Ovary (tissue), 7 donors: ENCODE measurements at regions not wholly inside any gene's neighbourhood (a gene's known extent, or its start where the extent isn't known, plus 50 kb on each side); places are given as distances from the start of the nearest gene placed in this dataset.

ENCODE experiments used
- DNase-seq, 5 donors: peaks; one replicate each; pipeline ENCODE4 v3.0.0-alpha.2; 2019 to 2020
- H3K27ac ChIP-seq, 2 donors: fragments of 200-600 bp; one replicate each; pipeline versions ENCODE4 v1.5.1 to v1.8.0; 2019 to 2022
- H3K27me3 ChIP-seq: fragments of 200-600 bp; one replicate; pipeline ENCODE4 v1.8.0; 2022
- H3K36me3 ChIP-seq: fragments of 200-600 bp; sonication (generic); one replicate; pipeline ENCODE4 v1.5.1; 2019
- H3K4me1 ChIP-seq: one replicate; pipeline ENCODE4 v1.8.1; 2013; ENCODE audit warnings: mild to moderate bottlenecking, moderate library complexity; ENCODE audit not compliant: insufficient read depth
- H3K4me3 ChIP-seq: fragments of 200-600 bp; sonication (generic); one replicate; pipeline ENCODE4 v1.5.1; 2017
- H3K9me3 ChIP-seq, 2 donors: fragments of 200-600 bp in 1 of 2; sonication (generic) in 1 of 2; one replicate each; pipeline versions ENCODE4 v1.5.1 to v1.8.1; 2013 to 2019; ENCODE audit warnings: mild to moderate bottlenecking in 1 of 2, moderate library complexity in 1 of 2
- EP300 ChIP-seq: sonication (generic); formaldehyde crosslinking; IDR thresholded peaks from one replicate; pipeline ENCODE4 v1.6.1; 2017; ENCODE audit warnings: antibody characterized with exemption
- POLR2A ChIP-seq: fragments of 450-650 bp; IDR thresholded peaks from one replicate; pipeline ENCODE4 v1.6.1; 2017; ENCODE audit warnings: antibody characterized with exemption, mild to moderate bottlenecking, moderate library complexity
- WGBS, 3 donors: extraction: QIAGEN DNeasy Blood & Tissue Kit in 1 of 3; methylation state at CpG; one replicate each; pipeline versions ENCODE4 v1.1.5 to v1.1.7; 2013 to 2017; 5-methylcytosine and 5-hydroxymethylcytosine counted together
- intact Hi-C, 4 donors: fragments of 100-400 bp; cut with DNase I; formaldehyde crosslinking; loops; one replicate each; pipeline versions ENCODE4 v1.11.0 to v1.15.1; 2022 to 2023
- TF ChIP-seq, protein P1 (sequence below), 3 donors: fragments of 450-650 bp in 2 of 3; fragments of 200-600 bp in 1 of 3; IDR thresholded peaks; one replicate each; pipeline versions ENCODE4 v1.5.1 to v1.8.0; 2016 to 2022; ENCODE audit warnings: antibody characterized with exemption in 3 of 3, mild to moderate bottlenecking in 1 of 3
- donor health status: DM: no; HTN: no; CAD: no; lungs with moderate emphysema.
- donor health status: DM: no; HTN: no; CAD: no.
- donor health status: Bipolar disorder and iron deficiency.
- donor health status: DM: no; HTN: no; CAD: no.
- donor health status: DM: yes; HTN: yes; CAD: no.

DNA sequence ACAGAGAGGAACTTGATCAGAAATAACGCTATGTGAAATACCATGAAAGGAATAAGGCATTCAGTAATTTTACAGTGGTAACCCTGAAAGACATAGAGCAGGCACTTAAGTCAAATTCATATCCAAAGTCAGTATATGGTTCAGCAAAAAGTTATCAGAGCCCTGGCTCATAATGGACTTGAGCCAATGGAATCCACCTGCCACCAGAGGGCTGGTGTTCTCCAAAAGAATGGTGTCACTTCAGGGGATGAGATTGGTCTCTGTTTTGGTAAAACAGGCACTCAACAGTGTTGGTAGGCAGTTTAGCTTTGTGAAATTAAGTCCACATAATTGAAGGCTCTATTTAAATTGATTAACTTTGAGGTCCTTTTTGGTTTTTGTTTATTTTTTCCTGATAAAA lies 93.9 kb downstream of the LIG4 start:
- no peaks in the 10 kb centered on the region for H3K4me1 ChIP-seq
- H3K36me3 ChIP-seq: no peaks in the 10 kb centered on the region
- no peak for TF ChIP-seq EP300
- TF ChIP-seq, protein P1, sequence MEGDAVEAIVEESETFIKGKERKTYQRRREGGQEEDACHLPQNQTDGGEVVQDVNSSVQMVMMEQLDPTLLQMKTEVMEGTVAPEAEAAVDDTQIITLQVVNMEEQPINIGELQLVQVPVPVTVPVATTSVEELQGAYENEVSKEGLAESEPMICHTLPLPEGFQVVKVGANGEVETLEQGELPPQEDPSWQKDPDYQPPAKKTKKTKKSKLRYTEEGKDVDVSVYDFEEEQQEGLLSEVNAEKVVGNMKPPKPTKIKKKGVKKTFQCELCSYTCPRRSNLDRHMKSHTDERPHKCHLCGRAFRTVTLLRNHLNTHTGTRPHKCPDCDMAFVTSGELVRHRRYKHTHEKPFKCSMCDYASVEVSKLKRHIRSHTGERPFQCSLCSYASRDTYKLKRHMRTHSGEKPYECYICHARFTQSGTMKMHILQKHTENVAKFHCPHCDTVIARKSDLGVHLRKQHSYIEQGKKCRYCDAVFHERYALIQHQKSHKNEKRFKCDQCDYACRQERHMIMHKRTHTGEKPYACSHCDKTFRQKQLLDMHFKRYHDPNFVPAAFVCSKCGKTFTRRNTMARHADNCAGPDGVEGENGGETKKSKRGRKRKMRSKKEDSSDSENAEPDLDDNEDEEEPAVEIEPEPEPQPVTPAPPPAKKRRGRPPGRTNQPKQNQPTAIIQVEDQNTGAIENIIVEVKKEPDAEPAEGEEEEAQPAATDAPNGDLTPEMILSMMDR (IDR thresholded peaks at IDR 0.05): no peak
- no peak for TF ChIP-seq POLR2A
- no peaks in the 10 kb centered on the region for H3K27me3 ChIP-seq
- no peak for DNase-seq
- intact Hi-C loops: no loop called here
- WGBS, 3 donors: 80 to 91% (median 86%) methylated on average over 1 of the region's 1 CpG
- no peaks in the 10 kb centered on the region for H3K9me3 ChIP-seq
- H3K4me3 ChIP-seq: no peak overlapping the region
- no peak overlapping the region for H3K27ac ChIP-seq

DNA sequence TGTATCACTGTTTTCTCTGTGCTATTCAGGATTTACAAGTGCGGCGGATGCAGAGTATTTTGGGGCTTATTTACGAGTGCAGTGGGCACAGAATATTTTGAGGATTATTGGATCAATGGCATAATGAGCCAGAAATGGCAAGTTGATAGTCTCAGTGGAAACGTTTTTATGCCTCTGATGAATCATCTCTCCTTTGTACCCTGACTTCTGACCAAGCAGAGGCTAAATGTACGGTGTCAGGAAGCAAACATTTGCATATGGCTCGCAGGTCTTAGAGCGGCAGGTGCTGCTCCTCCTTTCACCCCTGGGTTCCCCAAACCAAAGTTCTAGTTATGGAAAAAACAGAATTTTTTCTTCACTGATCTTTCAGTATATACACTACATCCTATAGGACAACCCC lies 94.5 kb downstream of the LIG4 start:
- H3K4me3 ChIP-seq: no peak overlapping the region
- intact Hi-C loops: no loop called here
- TF ChIP-seq POLR2A (no peak), EP300 (no peak)
- TF ChIP-seq, protein P1 (IDR thresholded peaks at IDR 0.05): no peak

DNA sequence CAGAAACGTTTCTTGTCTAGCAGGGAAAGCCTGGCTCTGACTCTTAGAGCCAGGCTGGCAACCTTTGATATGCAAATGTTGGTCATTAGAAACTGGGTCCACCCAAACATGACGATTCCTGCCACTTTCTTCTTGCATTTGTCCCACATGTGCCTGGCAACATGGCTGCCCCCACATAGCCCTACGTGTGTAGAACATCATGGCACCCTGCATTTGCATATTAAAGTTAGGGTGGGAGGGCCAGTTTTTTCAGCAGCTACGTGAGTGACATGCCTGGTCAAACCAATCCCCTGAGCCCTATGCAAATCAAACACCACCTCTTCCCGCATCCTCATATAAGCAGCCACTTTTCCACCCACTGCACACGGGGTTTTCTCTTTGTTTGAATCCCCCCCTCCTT lies 95.0 kb downstream of the LIG4 start:
- WGBS, 3 donors: 56 to 64% (median 58%) methylated on average over 6 of the region's 6 CpGs
- Histone ChIP-seq H3K4me1 (no peaks in the 10 kb centered on the region), H3K27me3 (no peaks in the 10 kb centered on the region), H3K27ac (no peak overlapping the region), H3K4me3 (no peak overlapping the region), H3K36me3 (no peaks in the 10 kb centered on the region), H3K9me3 (no peaks in the 10 kb centered on the region)
- intact Hi-C loops: no loop called here
- TF ChIP-seq EP300 (no peak), POLR2A (no peak)
- TF ChIP-seq, protein P1 (IDR thresholded peaks at IDR 0.05): no peak
- no peak for DNase-seq

More for the DNA sequence above, 94.5 kb downstream of the LIG4 start:
- Histone ChIP-seq H3K4me1 (no peaks in the 10 kb centered on the region), H3K27ac (no peak overlapping the region), H3K27me3 (no peaks in the 10 kb centered on the region), H3K36me3 (no peaks in the 10 kb centered on the region), H3K9me3 (no peaks in the 10 kb centered on the region)
- no peak for DNase-seq
- WGBS, 3 donors: 63 to 70% (median 66%) methylated on average over 7 of the region's 7 CpGs

DNA sequence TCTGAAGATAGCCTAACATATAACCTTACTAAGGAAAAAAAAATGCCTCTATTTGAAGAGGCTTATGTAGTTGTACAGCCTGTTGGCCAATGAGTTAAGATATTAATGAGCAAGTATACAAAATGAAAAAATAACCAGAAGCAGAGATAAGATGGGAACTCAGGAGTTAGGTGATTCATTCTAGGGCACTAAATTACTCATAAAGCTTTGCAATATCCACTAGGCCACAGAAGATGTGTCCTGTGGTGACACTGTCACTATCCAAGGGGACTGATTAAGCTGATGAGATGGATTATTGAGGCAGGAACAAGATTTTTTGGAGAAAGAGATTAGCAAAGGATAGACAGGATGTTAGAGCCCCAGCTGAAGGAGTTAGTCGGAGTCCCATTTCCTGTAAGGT lies 99.6 kb downstream of the LIG4 start:
- Histone ChIP-seq H3K27me3 (no peaks in the 10 kb centered on the region), H3K36me3 (no peaks in the 10 kb centered on the region), H3K9me3 (no peaks in the 10 kb centered on the region), H3K4me1 (no peaks in the 10 kb centered on the region), H3K4me3 (no peak overlapping the region), H3K27ac (no peak overlapping the region)
- TF ChIP-seq, protein P1 (IDR thresholded peaks at IDR 0.05): no peak
- no peak for TF ChIP-seq POLR2A
- TF ChIP-seq EP300: no peak
- 66 to 76% (median 68%) methylated on average over 1 of the region's 1 CpG for WGBS, 3 donors
- DNase-seq: no peak
- intact Hi-C loops: no loop called here

DNA sequence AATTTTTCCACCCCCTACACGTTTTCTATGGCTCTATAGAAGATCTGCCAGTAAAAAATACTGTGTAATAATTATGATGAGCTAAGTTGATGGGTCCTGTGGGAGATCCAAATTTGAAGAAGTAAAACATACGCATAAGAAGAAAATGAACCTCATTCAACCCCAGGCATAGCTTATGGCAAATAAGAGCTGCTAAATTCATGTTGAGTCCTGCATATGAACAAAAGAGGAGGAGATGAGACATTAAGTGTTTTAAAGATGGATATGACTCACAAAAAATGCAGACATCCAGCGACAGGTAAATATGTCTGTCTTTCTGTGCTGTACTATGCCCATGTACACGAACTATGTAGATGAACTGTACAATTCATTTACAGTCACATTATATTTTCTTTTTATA lies 101.9 kb downstream of the LIG4 start:
- no peaks in the 10 kb centered on the region for H3K4me1 ChIP-seq
- H3K27ac ChIP-seq: no peak overlapping the region
- DNase-seq: no peak
- no peak overlapping the region for H3K4me3 ChIP-seq
- intact Hi-C loops: no loop called here
- 66 to 72% (median 70%) methylated on average over 4 of the region's 4 CpGs for WGBS, 3 donors
- H3K36me3 ChIP-seq: no peaks in the 10 kb centered on the region
- H3K27me3 ChIP-seq: no peaks in the 10 kb centered on the region
- no peak for TF ChIP-seq EP300
- TF ChIP-seq POLR2A: no peak
- TF ChIP-seq, protein P1 (IDR thresholded peaks at IDR 0.05): no peak
- no peaks in the 10 kb centered on the region for H3K9me3 ChIP-seq
